Liver (tissue), 2 donors: ENCODE measurements at regions not wholly inside any gene's neighbourhood (a gene's known extent, or its start where the extent isn't known, plus 50 kb on each side); places are given as distances from the start of the nearest gene placed in this dataset.

Experiments used
- EGR1 ChIP-seq, 2 donors: IDR thresholded peaks; 2 replicates each; pipeline ENCODE4 v1.6.1; 2016 to 2018; ENCODE audit warnings: antibody characterized with exemption in 2 of 2, low read depth in 2 of 2
- YY1 ChIP-seq: IDR thresholded peaks from 2 replicates; pipeline ENCODE4 v1.6.1; 2016; ENCODE audit warnings: antibody characterized with exemption, mild to moderate bottlenecking
- donor health status: healthy.

DNA sequence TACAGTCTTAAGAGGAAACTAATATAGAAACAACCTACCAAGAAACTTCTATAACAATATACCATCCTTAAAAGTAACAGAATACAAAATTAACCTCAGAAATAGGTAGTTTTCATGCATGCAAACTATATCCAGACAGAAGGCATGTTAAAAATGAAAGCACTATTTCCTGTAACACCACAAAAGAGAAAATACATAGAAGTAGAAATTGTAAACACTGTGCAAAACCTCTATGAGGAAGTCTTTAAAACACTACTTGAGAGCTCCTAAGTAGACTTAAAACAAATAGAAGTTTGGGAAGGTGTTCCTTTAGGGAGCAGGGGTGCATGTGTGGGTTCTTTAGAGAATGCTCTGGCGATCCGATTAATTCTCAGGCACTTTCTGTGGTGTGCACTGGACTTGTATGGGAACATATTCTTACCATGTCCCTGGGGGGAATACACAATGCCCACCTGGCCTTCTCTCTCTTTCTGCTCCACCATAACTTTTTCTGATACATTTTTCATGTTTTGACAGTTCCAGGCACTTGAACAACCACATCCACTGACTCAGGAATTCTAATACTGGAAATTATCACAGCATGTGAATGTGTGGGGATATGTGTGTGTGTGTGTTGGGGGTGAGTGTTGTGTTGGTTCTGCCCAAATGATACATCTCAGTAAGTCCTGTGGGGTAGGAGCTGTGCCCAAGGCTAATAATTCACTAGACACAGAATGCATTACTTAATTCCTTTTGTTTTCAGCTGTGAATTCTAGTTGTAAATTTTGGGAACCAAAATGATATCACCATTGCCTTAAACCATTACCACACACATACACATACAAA, 866.3 kb upstream of the B3GALT2 start:
- TF ChIP-seq EGR1 (IDR thresholded peaks at IDR 0.05; ENCODE audit: low read depth in 2 of 2) (no peak), YY1 (no peak)
